Smooth muscle cell (in vitro differentiated cells): ENCODE measurements at regions not wholly inside any gene's neighbourhood (a gene's known extent, or its start where the extent isn't known, plus 50 kb on each side); places are given as distances from the start of the nearest gene placed in this dataset.

Source experiments
- DNase-seq: peaks from one replicate; lab custom pipeline; 2025; ENCODE audit not compliant: unreplicated experiment; lab: John Stamatoyannopoulos, UW
- H2AFZ ChIP-seq: fragments of 200-600 bp; sonication (generic); 2 replicates; pipeline ENCODE4 v1.6.0; 2016; ENCODE audit warnings: antibody characterized with exemption, low read depth, mild to moderate bottlenecking
- H3F3A ChIP-seq: fragments of 200-600 bp; sonication (generic); 2 replicates; pipeline ENCODE4 v1.6.0; 2017; ENCODE audit warnings: antibody characterized with exemption, low read depth
- H3K27ac ChIP-seq: fragments of 200-600 bp; sonication (generic); 2 replicates; pipeline ENCODE4 v1.5.1; 2016; ENCODE audit warnings: low read depth, mild to moderate bottlenecking
- H3K27me3 ChIP-seq: fragments of 200-600 bp; sonication (generic); 2 replicates; pipeline ENCODE4 v1.6.1; 2016; ENCODE audit warnings: low read depth, mild to moderate bottlenecking
- H3K36me3 ChIP-seq: fragments of 200-600 bp; sonication (generic); 2 replicates; pipeline ENCODE4 v1.5.1; 2016; ENCODE audit warnings: low read depth
- H3K4me1 ChIP-seq: fragments of 200-600 bp; sonication (generic); 2 replicates; pipeline ENCODE4 v1.5.1; 2016; ENCODE audit warnings: low read depth
- H3K4me2 ChIP-seq: fragments of 200-600 bp; sonication (generic); 2 replicates; pipeline ENCODE4 v1.6.0; 2016; ENCODE audit warnings: mild to moderate bottlenecking
- H3K4me3 ChIP-seq: fragments of 200-600 bp; sonication (generic); 2 replicates; pipeline ENCODE4 v1.5.1; 2016; ENCODE audit warnings: mild to moderate bottlenecking
- H3K79me2 ChIP-seq: fragments of 200-600 bp; sonication (generic); 2 replicates; pipeline ENCODE4 v1.6.0; 2016; ENCODE audit warnings: low read depth, mild to moderate bottlenecking
- H3K9ac ChIP-seq: fragments of 200-600 bp; sonication (generic); 2 replicates; pipeline ENCODE4 v1.6.0; 2016; ENCODE audit warnings: low read depth
- H3K9me3 ChIP-seq: fragments of 200-600 bp; sonication (generic); replicated peaks from 2 replicates; pipeline ENCODE4 v1.5.1; 2016; ENCODE audit warnings: low read depth
- H4K20me1 ChIP-seq: fragments of 200-600 bp; sonication (generic); 2 replicates; pipeline ENCODE4 v1.6.0; 2016; ENCODE audit warnings: low read depth
- CTCF ChIP-seq: fragments of 200-600 bp; sonication (generic); IDR thresholded peaks from 2 replicates; pipeline ENCODE4 v1.5.1; 2017; ENCODE audit warnings: borderline replicate concordance, mild to moderate bottlenecking, antibody characterized with exemption; ENCODE audit not compliant: insufficient read depth, poor library complexity, severe bottlenecking
- WGBS: methylation state at CpG from one replicate; pipeline ENCODE4 v1.1.7; 2016; ENCODE audit warnings: low lambda C conversion rate; 5-methylcytosine and 5-hydroxymethylcytosine counted together

GRCh38 chr2:77796397-77796796 is 274.2 kb upstream of the LRRTM4 start:
- H2AFZ ChIP-seq, result no peak overlapping the region
- no peaks in the 10 kb centered on the region for H3K36me3 ChIP-seq
- H3K27ac ChIP-seq, result no peak overlapping the region
- no peaks in the 10 kb centered on the region for H3K4me1 ChIP-seq
- no peaks in the 10 kb centered on the region for H3K9me3 ChIP-seq
- no peak overlapping the region for H3K4me3 ChIP-seq
- WGBS, result 94% methylated on average over 2 of the region's 2 CpGs
- no peaks in the 10 kb centered on the region for H3F3A ChIP-seq
- no peak overlapping the region for H3K4me2 ChIP-seq
- H4K20me1 ChIP-seq, result no peaks in the 10 kb centered on the region
- TF ChIP-seq CTCF, result no peak
- no peak for DNase-seq
- no peak overlapping the region for H3K9ac ChIP-seq
- no peaks in the 10 kb centered on the region for H3K79me2 ChIP-seq
- H3K27me3 ChIP-seq, result no peaks in the 10 kb centered on the region

- no peaks in the 10 kb centered on the region for H3K9me3 ChIP-seq
- no peak for TF ChIP-seq CTCF
- H3K36me3 ChIP-seq, result no peaks in the 10 kb centered on the region
- H3K4me3 ChIP-seq, result no peak overlapping the region
- no peak overlapping the region for H3K4me2 ChIP-seq
- no peaks in the 10 kb centered on the region for H4K20me1 ChIP-seq
- no peaks in the 10 kb centered on the region for H3K4me1 ChIP-seq
- H3K27me3 ChIP-seq, result no peaks in the 10 kb centered on the region
- DNase-seq, result no peak
- no peak overlapping the region for H3K27ac ChIP-seq
- WGBS, result 0% methylated on average over 1 of the region's 1 CpG
- H3F3A ChIP-seq, result no peaks in the 10 kb centered on the region
- H2AFZ ChIP-seq, result no peak overlapping the region
- H3K9ac ChIP-seq, result no peak overlapping the region
- no peaks in the 10 kb centered on the region for H3K79me2 ChIP-seq
These were observed 274.9 kb upstream of the LRRTM4 start for GRCh38 chr2:77797088-77797487.

GRCh38 chr2:77800410-77800809 is 278.2 kb upstream of the LRRTM4 start:
- Histone ChIP-seq H3K27me3 (no peaks in the 10 kb centered on the region), H3K36me3 (no peaks in the 10 kb centered on the region), H4K20me1 (no peaks in the 10 kb centered on the region), H3K9ac (no peak overlapping the region), H2AFZ (no peak overlapping the region), H3K79me2 (no peaks in the 10 kb centered on the region), H3F3A (no peaks in the 10 kb centered on the region), H3K9me3 (no peaks in the 10 kb centered on the region), H3K4me3 (no peak overlapping the region), H3K4me2 (no peak overlapping the region), H3K27ac (no peak overlapping the region), H3K4me1 (no peaks in the 10 kb centered on the region)
- no peak for DNase-seq
- no peak for TF ChIP-seq CTCF

- H3K27me3 ChIP-seq, result no peaks in the 10 kb centered on the region
- no peak overlapping the region for H3K9ac ChIP-seq
- 23% methylated on average over 7 of the region's 7 CpGs for WGBS
- no peaks in the 10 kb centered on the region for H3K9me3 ChIP-seq
- no peaks in the 10 kb centered on the region for H3F3A ChIP-seq
- H3K27ac ChIP-seq, result peak overlapping the region; percentile 40
- no peak for DNase-seq
- no peak overlapping the region for H3K4me3 ChIP-seq
- H3K36me3 ChIP-seq, result no peaks in the 10 kb centered on the region
- peak overlapping the region; percentile 46 for H3K4me2 ChIP-seq
- H3K79me2 ChIP-seq, result no peaks in the 10 kb centered on the region
- TF ChIP-seq CTCF, result no peak
- H2AFZ ChIP-seq, result no peak overlapping the region
- H4K20me1 ChIP-seq, result no peaks in the 10 kb centered on the region
- no peaks in the 10 kb centered on the region for H3K4me1 ChIP-seq
These were observed 285.5 kb upstream of the LRRTM4 start for GRCh38 chr2:77807531-77808215.
